HG02943 (cell line): ENCODE measurements at regions not wholly inside any gene's neighbourhood (a gene's known extent, or its start where the extent isn't known, plus 50 kb on each side); places are given as distances from the start of the nearest gene placed in this dataset.

Source experiments
- ATAC-seq: cut with Tn5 transposase; IDR thresholded peaks from one replicate; pipeline ENCODE4 v1.9.1; 2021; ENCODE audit warnings: mild to moderate bottlenecking, low read depth, moderate library complexity; ENCODE audit not compliant: unreplicated experiment

GRCh38 chr7:113408999-113409398 lies 290.6 kb upstream of the SMIM30 start:
- no peak for ATAC-seq

DNA sequence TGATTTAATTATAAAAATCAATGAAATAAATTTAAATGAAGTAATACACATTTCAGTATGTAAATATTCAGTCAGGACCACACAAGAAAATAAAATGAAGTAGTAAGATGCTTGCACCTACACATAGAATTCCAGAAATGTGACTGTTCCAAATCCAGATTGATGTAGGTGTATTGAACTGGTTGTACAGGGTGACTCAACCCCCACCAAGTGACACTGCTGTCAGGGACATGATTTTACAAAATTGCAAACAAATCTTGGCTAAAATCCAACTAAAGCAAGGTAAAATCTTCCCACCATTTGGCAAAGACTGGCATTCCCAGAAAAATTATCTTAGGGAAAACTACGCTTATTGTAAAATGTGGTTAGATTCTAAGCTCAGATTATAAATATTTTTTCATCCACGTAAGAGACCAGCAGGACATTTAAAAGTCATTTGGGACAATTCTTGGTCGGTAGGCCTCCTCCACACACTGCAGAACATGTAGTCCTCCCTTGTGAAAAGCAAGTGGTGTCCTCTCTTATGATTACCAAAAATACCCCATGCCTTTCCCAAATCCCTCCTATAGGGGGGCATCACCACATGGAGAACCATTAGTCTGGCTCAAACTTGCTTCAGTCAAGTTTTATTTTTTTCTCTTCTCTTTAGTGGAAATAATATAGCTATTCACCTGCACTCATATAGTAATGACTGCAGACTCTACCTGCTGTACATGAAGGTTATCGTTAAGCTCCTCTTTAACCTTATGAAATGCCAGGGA lies 287.1 kb upstream of the SMIM30 start:
- ATAC-seq = no peak

DNA sequence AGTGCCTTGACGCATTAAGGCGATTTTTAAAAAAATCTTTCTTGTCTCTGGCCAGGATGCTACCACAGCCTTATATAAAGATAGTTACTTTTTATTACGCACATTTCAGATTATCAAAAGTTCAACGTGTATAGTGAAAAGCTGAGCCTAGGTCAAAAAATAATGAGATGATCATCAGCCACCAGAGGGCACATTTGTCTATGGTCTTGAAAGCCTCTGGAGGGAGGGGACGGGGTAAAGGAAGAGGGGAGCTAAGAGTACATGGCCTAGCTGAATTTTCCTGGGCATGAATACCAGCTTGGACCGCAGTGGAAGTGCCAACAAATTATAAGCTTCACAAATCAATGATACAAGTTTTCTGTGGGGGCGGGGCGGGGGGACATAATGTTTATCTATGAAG lies 285.9 kb upstream of the SMIM30 start:
- no peak for ATAC-seq

DNA sequence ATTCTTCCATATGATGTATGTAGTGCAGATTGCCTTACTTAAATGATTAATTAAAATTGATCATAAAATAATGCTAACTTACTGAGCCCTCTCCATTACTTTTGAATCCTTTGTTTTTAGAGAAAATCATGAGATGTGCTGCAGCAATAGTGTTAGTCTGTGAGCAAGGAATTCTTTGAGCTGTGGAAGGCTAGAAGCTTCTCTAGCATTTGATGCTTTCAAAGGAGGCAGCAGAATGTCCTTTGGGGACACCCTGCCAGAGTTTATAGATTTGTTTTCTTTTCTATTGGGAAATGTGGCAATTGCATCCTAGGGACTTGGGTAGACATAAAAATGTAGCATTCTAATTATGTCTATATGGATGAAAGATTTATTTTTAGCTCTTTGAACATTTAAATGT lies 284.1 kb upstream of the SMIM30 start:
- no peak for ATAC-seq

DNA sequence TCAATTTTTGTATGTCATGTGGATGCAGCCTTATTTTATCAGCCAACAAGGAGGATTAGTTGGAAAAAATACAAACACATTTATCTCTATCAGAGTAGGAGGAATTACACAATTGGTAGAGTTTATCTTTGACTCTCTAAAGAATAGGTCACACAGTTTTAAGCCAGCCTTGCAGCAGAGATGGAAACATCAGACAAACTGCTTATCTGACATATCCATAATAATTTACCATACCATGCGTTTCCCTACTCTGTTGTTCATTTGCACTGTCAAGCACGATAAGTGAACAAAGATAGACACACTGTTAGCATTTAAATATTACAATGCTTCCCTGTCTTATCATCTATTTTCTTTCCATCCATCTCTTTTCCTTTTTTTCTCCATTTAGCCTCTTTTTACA lies 283.7 kb upstream of the SMIM30 start:
- no peak for ATAC-seq

DNA sequence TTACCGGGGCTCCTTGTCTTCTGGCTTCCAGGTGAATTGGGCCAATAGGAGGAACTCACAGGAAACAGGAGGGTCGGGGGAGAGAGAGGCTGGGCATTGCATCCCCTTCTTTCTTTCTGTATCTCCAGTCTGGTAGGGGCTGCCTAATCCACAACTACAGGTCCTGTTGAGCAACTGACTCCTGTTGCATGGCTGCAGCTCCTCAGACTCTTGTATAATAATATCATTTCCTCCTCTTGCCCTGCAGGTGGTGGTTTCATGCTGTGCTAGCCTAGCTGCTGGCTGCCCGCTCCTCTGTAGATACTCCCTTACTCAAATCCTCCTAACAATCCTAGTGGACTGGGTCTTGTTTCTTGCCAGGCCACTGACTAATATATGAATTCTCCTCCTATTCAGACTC lies 276.5 kb upstream of the SMIM30 start:
- no peak for ATAC-seq

DNA sequence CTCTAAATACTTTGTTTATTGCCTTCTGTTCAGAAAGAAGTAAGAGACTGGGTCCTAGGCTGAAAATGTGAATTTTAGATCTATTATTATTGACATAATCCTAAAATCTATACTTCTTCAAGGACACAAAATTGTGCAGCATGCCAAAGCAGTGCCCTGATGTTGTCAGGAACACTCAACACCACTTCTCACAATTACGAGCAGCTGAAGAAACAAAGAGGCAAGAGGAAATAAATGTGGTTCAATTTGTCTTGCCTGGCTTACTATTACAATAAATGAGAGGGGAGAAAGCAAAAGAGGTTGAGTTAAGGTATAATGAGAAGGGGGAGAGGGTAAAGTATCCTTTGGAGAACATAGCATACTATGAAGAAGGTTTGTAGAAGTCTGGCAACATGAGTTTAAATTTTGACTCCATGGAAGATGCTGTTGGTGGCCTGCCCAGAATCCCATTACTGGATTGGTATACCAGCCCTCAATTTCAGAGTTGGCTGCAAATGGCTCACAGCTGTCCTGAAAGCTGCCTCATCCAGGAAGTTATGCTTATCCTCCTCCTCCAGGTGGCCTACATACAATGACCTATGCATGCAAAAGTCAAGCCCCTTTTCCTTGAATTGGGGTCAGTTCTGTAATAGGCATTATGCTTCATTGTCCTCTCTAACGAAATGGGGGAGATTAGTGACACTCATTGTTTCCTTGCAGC lies 274.6 kb upstream of the SMIM30 start:
- ATAC-seq = no peak

DNA sequence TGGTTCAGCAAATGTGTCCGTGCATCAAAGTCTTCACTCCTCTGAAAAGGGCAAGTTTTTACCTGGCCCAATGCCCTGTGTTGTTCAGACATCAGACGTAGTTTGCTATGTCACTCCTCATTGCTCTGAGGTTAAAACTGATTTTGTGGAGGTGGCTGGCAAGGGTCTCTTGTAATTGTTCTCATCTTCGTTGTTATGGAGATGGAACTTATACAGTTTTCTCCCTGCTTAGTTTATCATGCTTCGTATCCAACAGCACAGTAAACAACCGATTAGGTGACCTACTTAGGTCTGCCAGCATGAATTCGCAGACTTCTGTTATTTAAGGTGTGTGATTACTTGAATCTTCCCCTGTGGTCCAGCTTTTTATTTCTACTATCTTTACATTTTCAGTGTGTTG lies 274.1 kb upstream of the SMIM30 start:
- ATAC-seq = no peak

- no peak for ATAC-seq
These were observed 270.8 kb upstream of the SMIM30 start for GRCh38 chr7:113389112-113389646.

- ATAC-seq = no peak
These were observed 265.3 kb upstream of the SMIM30 start for GRCh38 chr7:113383638-113384037.

DNA sequence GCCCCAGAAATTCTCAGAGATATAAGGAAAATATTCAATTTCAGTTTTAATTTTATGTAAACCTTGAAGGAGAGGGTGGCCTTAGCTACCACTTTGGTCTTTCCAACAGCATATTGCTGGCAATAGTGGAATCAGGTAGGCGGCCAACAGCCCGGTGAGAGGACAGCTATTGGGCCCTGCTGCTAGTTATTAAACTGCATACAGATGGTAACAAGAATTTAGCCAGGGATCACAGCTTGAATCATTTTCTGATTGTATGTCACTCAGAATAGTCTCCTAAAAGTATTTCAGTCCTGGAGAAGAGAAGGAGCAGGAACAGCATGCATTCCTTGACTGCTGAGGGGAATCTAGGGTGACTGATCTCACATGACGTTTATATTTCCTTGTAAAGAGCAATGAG lies 261.4 kb upstream of the SMIM30 start:
- ATAC-seq = no peak

- ATAC-seq = no peak
These were observed 256.6 kb upstream of the SMIM30 start for GRCh38 chr7:113374955-113375354.

DNA sequence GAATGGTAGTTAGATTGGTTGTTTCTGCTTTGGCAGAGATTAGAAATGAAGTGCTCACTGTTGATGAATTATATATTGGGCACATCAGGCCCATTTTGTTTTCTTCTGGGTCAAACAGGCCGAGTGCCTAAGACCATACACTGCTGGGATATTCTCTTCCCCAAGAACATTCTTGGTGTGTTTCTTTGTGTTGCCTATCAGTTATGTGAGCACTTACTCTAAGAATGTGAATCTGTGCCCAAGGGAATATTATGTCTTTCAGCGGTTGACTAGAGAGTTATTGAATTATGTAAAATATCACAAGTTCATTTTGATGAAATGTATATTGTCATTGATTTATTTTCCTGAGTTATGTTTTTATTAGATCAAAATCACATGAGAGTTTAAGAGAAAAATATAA lies 255.5 kb upstream of the SMIM30 start:
- no peak for ATAC-seq

- no peak for ATAC-seq
These were observed 253.2 kb upstream of the SMIM30 start for GRCh38 chr7:113371416-113372043.

DNA sequence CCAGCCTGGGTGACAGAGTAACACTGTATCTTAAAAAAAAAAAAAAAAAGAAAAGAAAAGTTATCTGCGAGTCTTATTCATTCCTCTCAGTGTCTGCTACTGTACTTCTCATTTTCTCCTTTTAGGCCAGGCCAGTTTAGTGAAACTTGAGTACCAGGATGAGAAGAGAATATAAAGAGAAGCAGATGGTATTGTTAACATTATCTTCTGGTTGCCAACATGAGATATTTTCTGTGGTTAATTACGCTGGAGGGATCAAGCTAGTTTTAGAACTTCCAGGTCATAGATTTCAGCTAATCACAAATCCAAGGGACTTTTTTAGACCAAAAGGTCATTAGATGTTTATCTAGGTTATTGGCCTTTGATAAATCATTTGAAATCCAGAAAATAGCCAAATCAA lies 252.6 kb upstream of the SMIM30 start:
- ATAC-seq = no peak

GRCh38 chr7:113368256-113368655 lies 249.9 kb upstream of the SMIM30 start:
- ATAC-seq = no peak

- no peak for ATAC-seq
These were observed 248.8 kb upstream of the SMIM30 start for GRCh38 chr7:113367041-113367586.

GRCh38 chr7:113366122-113366521 lies 247.8 kb upstream of the SMIM30 start:
- ATAC-seq = no peak

GRCh38 chr7:113349339-113349738 lies 231.0 kb upstream of the SMIM30 start:
- ATAC-seq = no peak

- no peak for ATAC-seq
These were observed 221.3 kb upstream of the SMIM30 start for GRCh38 chr7:113339661-113340060.

- no peak for ATAC-seq
These were observed 219.8 kb upstream of the SMIM30 start for GRCh38 chr7:113338071-113338696.
